ENCODE measurements at regions not wholly inside any gene's neighbourhood (a gene's known extent, or its start where the extent isn't known, plus 50 kb on each side); places are given as distances from the start of the nearest gene placed in this dataset.

- no peak for TF ChIP-seq CTCF (IDR thresholded peaks at IDR 0.05)
- no peak for TF ChIP-seq POLR2A (IDR thresholded peaks at IDR 0.05)
These were observed 104.6 kb downstream of the MBL2 start for GRCh38 chr10:52668024-52668423.
